Effector memory CD4-positive, alpha-beta T cell (primary cell): ENCODE measurements at regions not wholly inside any gene's neighbourhood (a gene's known extent, or its start where the extent isn't known, plus 50 kb on each side); places are given as distances from the start of the nearest gene placed in this dataset.

Experiments used
- DNase-seq, 3 donors: peaks; one replicate each; pipeline ENCODE4 v3.0.0-alpha.2; 2020
- H3K27ac ChIP-seq: 2 replicates; pipeline ENCODE4 v1.7.0; 2013; ENCODE audit warnings: mild to moderate bottlenecking, low read length, moderate library complexity; ENCODE audit not compliant: insufficient read depth, poor library complexity, severe bottlenecking
- H3K27me3 ChIP-seq: replicated peaks from 2 replicates; pipeline ENCODE4 v1.7.0; 2013; ENCODE audit warnings: mild to moderate bottlenecking, low read length; ENCODE audit not compliant: insufficient read depth, control insufficient read depth, poor library complexity, severe bottlenecking
- H3K36me3 ChIP-seq: 2 replicates; pipeline ENCODE4 v1.7.0; 2013; ENCODE audit warnings: mild to moderate bottlenecking, low read length, moderate library complexity; ENCODE audit not compliant: control insufficient read depth, insufficient read depth
- H3K4me1 ChIP-seq: 2 replicates; pipeline ENCODE4 v1.7.0; 2013; ENCODE audit warnings: low read length, mild to moderate bottlenecking; ENCODE audit not compliant: control insufficient read depth, insufficient read depth, poor library complexity, severe bottlenecking
- H3K4me3 ChIP-seq: 2 replicates; pipeline ENCODE4 v1.7.0; 2013; ENCODE audit warnings: low read length, low read depth, mild to moderate bottlenecking; ENCODE audit not compliant: insufficient read depth, poor library complexity, severe bottlenecking
- H3K9me3 ChIP-seq: 2 replicates; pipeline ENCODE4 v1.7.0; 2013; ENCODE audit warnings: mild to moderate bottlenecking, low read length, moderate library complexity; ENCODE audit not compliant: control insufficient read depth

DNA sequence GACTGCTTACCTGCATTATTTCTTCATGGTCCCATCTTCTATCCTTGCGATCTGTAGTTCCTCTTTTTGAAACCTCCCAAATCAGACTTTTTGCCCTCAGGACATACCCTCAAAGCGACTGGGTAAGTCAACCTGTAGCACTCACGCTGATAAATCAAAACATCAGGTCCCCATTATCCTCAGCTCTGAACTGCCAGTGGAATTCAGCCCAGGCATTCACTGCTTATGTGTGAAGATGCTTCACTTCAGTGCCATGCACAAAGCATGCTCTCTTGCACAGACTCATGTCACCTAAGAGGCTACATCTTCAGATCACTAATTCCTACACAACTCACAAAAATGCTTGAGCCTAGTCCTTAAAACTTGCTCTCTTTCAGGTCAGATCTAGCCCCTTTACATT is 283.6 kb upstream of the KLF6 start:
- no peak for DNase-seq
- Histone ChIP-seq H3K27me3 (no peaks in the 10 kb centered on the region), H3K9me3 (no peaks in the 10 kb centered on the region), H3K27ac (no peak overlapping the region), H3K36me3 (no peaks in the 10 kb centered on the region), H3K4me3 (no peak overlapping the region), H3K4me1 (peaks cover 16% of the 10 kb centered on the region)

DNA sequence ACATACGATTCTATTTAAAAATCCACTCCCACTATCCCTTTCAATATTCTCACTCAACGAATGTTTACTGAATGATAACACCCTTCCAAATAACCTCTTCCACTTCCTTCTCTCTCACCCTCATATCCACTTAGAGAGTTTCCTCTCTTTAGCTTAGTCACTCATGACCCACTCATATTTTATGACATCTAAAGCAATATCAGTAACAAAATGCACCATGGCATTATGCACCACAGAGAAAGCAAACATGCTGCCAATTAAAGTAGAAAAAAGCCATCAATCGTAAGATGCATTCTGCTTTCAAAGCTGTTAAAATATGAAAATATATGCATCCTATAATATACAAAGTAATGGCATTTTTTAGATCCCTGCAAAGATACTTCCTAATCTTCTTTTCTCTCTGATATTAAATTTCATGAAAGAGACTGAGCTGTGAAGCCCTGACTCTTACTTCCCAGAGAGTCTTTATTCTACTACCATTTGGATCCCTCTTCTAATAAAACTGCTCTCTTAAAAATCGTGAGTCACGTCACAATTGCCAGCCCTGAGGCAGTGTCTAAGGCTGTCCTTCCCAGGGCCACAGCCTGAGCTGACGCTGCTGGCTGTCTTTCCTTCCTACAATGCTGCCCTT is 283.0 kb upstream of the KLF6 start:
- H3K4me1 ChIP-seq, result peaks cover 15% of the 10 kb centered on the region
- DNase-seq, result no peak
- no peaks in the 10 kb centered on the region for H3K9me3 ChIP-seq
- no peak overlapping the region for H3K27ac ChIP-seq
- H3K36me3 ChIP-seq, result no peaks in the 10 kb centered on the region
- H3K27me3 ChIP-seq, result no peaks in the 10 kb centered on the region
- no peak overlapping the region for H3K4me3 ChIP-seq

DNA sequence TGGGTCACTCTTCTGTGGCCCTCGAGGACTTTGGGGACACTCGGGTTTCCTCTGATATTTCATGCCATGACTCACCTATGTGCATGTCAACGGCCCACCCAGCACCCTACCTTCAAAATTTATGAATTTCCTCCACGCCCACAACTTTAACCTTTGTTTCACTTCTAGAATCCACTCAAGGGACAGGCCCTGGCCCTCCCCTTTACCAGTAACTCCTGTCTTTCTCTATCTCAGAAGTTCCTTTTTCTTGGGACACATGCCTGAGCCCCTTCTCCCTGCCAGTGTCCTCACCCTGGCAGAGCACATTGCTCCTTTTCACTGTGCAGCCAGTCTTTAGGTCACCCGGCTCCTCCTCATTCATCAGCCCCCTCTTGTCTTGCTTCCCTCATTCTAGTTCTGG is 282.5 kb upstream of the KLF6 start:
- DNase-seq, result no peak
- Histone ChIP-seq H3K4me3 (no peak overlapping the region), H3K4me1 (peaks cover 15% of the 10 kb centered on the region), H3K27ac (no peak overlapping the region), H3K36me3 (no peaks in the 10 kb centered on the region), H3K27me3 (no peaks in the 10 kb centered on the region), H3K9me3 (no peaks in the 10 kb centered on the region)

DNA sequence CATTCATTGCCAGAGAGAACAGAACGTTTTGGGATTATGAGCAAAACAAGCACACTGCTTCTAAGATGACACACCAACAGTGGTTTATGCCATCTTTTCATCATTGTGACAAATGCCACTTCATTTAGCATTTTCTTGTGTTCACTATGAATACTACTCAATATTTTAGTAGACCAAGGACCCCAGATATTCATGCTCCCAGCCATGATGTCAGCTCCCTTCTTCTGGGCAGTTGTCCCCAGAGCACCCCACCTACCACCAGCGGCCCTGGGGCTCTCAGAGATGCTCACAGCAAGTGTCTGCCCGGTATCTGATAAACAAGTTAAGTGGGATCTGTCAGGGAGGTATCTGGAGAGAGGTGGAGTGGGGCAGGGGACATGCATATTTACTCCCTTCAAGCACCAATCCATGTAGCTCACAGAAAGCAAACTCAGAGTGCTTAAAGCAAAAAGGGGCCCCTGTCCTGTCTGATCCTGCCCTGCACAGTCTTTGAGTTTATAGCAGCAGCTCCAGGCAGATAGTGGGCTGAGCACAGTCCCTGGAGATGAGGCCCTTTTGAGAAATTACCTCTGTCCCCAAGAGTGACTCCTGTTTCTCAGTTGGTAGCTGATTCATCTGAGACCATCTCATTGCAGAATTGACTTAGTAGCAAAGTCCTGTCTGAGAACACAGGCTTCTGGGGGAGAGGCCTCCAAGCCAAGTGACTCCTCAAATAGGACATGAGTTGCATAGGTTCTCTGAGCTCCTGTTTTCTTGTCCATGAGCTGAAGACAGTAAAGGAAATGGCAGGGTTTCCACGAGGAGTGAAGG is 281.8 kb upstream of the KLF6 start:
- no peak for DNase-seq
- Histone ChIP-seq H3K27ac (no peak overlapping the region), H3K36me3 (no peaks in the 10 kb centered on the region), H3K4me3 (no peak overlapping the region), H3K9me3 (no peaks in the 10 kb centered on the region), H3K4me1 (peaks cover 18% of the 10 kb centered on the region), H3K27me3 (no peaks in the 10 kb centered on the region)

DNA sequence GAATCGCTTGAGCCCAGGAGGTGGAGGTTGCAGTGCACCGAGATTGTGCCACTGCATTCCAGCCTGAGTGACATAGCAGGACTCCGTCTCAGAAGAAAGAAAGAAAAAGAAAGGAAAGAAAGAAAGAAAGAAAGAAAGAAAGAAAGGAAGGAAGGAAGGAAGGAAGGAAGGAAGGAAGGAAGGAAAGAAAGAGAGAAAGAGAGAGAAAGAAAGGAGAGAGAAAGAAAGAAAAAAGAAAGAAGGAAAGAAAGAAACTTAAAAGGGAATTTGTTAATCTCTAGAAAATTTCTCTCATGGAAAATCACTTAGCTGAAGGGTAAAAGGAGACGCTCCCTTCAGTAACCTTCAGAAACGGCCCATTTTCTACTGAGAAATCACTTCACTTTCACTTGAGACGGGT is 279.5 kb upstream of the KLF6 start:
- Histone ChIP-seq H3K27me3 (no peaks in the 10 kb centered on the region), H3K27ac (no peak overlapping the region), H3K4me1 (peaks cover 32% of the 10 kb centered on the region), H3K4me3 (no peak overlapping the region), H3K36me3 (no peaks in the 10 kb centered on the region), H3K9me3 (no peaks in the 10 kb centered on the region)
- no peak for DNase-seq

DNA sequence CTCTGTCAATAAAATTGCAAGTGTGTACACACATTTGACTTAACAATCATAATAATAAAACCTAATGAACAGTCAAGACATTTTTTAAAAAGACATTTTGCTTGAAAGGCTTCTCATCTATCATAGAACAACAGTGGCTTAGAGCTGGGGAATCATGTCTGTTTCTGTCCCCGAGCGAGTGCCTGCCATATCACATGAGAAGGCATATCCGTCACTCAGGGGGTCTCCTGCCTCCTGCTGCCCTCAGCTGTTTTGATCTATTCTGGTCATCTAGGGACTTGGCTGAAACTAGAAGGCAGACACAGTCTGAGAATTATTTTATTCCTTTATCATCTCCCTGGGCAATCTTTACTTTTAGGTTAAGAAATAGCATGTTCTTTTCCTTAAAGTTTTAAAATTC is 278.7 kb upstream of the KLF6 start:
- no peak for DNase-seq
- Histone ChIP-seq H3K27ac (no peak overlapping the region), H3K4me1 (peaks cover 30% of the 10 kb centered on the region), H3K27me3 (no peaks in the 10 kb centered on the region), H3K9me3 (no peaks in the 10 kb centered on the region), H3K36me3 (no peaks in the 10 kb centered on the region), H3K4me3 (no peak overlapping the region)

DNA sequence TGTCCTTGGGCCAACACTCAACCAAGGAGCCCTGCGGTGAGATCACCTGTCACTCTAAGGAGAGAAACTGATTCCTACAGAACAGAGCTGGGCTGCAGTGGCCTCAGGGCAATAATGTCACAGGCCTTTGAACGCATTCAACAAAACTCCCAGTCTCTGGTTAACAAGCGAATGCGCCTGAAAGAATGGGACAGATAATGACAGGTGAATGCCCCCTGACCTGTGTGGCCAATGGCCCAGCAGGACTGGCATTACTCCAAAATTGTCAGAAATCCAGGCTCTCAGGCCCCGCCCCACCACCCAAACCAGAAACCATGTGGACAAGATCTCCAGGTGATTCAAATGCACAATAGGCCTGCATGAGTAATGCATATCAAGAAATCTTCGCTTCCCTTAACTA is 277.7 kb upstream of the KLF6 start:
- Histone ChIP-seq H3K36me3 (no peaks in the 10 kb centered on the region), H3K27ac (no peak overlapping the region), H3K4me1 (peaks cover 28% of the 10 kb centered on the region), H3K4me3 (no peak overlapping the region), H3K9me3 (no peaks in the 10 kb centered on the region), H3K27me3 (no peaks in the 10 kb centered on the region)
- DNase-seq, result no peak

DNA sequence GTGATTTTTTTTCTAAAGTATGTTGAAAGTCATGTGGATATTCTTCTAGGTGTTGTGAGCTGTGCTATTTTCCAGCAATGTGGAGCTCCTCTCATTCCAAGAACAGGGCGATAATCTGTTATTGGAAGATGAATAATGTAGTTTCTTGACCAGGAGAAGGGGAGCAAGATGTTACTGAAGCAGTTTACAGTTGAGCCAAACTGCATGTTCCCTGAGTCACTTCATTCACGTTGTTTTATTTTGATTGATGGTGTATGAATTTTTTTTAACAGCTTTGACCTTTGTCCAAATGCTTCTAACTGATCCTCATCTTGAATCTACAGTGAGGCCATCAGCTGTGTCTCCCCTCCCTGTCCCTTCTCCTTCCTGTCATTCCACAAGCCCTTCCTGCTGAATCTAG is 277.1 kb upstream of the KLF6 start:
- Histone ChIP-seq H3K4me1 (peaks cover 22% of the 10 kb centered on the region), H3K27ac (no peak overlapping the region), H3K27me3 (no peaks in the 10 kb centered on the region), H3K36me3 (no peaks in the 10 kb centered on the region), H3K4me3 (no peak overlapping the region), H3K9me3 (no peaks in the 10 kb centered on the region)
- no peak for DNase-seq

DNA sequence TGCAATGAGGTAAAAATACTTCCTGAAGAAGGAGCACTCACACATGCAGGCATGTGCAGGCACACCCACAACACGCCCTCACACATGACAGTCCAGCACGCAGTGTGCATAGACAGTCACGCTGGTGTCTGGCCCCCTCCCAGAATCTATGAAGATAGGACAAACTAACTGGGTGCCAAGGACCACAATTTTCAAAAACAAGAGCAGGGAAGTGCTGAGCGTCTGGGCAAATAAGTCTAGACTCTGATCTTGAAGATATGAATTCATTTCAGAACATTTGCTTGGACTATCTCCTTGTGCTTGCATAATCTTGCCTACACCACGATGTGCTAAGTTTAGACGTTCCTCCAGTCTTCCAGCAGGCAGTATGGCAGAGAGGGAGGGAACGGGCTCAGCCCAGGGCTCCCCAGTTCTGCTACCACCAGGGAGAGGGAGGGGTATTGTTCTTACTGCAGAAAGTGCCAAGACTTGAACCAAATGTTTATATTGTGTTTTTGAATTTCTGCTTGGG is 276.5 kb upstream of the KLF6 start:
- H3K4me3 ChIP-seq, result no peak overlapping the region
- DNase-seq, result peak in 2 of 3 donors; percentile 9 to 34
- no peaks in the 10 kb centered on the region for H3K36me3 ChIP-seq
- no peaks in the 10 kb centered on the region for H3K27me3 ChIP-seq
- peak overlapping the region; percentile 5 for H3K27ac ChIP-seq
- peaks cover 18% of the 10 kb centered on the region for H3K4me1 ChIP-seq
- no peaks in the 10 kb centered on the region for H3K9me3 ChIP-seq

DNA sequence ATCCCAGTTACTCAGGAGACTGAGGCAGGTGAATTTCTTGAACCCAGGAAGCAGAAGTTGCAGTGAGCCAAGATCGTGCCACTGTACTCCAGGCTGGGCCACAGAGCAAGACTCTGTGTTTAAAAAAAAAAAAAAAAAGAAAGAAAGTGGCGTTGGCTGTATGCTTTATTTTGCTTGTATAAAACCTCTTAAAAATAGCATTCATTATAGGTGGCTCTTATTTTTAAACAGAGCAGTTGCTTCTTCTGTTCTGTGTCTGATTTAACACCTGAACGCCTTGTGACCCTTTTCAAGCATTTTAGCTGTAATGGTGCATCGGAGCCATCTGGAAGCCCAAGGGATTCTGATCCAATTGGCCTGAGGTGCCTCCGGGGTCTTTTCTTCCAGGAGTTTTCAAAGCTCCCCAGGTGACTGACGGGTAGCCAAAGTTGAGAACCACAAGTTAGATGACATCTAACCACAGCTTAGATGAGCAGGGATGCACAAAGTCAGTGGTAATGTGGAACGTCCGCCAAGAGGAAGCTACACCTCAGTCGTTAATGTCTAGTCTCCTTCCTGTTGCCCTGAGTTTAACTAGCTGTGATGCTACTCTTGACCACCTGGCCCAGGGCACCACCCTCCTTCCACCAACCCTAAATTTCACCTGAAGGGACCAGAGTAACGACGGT is 274.6 kb upstream of the KLF6 start:
- peak overlapping the region; percentile 14 for H3K4me3 ChIP-seq
- H3K4me1 ChIP-seq, result peaks cover 18% of the 10 kb centered on the region
- DNase-seq, result peak in 2 of 3 donors; percentile 13 to 38
- no peaks in the 10 kb centered on the region for H3K36me3 ChIP-seq
- no peaks in the 10 kb centered on the region for H3K9me3 ChIP-seq
- no peak overlapping the region for H3K27ac ChIP-seq
- H3K27me3 ChIP-seq, result no peaks in the 10 kb centered on the region
